ENCODE measurements at regions not wholly inside any gene's neighbourhood (a gene's known extent, or its start where the extent isn't known, plus 50 kb on each side); places are given as distances from the start of the nearest gene placed in this dataset.
A peak's percentile ranks its signal among the peaks of the same experiment; 100 is the strongest.

DNA sequence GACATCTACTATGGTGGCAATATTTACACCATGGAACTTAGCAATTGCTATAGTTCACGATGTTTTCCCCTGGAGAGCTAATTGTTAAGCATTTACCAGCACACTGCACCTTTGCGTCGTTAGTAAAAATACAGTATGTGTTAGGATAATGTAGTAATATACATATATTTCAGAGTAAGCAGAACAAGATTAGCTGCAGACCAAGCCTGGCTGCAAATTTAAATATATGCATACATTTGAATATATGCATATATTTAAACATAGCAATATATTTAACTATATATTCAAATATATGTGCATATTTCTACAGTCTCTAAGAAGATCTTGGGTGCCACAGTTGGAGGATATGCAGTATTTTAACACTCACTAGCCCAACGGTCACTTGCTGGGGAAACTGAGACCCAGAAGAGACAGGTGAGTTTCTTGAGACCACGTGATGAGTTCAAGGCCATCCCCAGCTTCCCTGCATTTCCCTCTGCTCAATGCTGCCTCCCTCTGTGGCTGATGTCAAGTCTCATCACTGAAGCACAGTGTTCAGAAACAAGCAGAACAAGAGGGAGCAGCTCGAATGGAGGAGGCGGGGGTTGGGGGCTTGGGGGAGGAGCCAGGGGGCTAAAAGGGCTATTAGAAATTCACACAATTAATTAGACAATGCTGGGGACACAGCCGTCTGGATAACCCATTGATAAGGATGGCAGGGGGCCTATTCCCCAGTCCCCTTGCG, 708.0 kb downstream of the MED13L start:
- peak; percentile 88 for DNase-seq

GRCh38 chr12:115558281-115558680, 719.2 kb downstream of the MED13L start:
- no peak for DNase-seq

DNA sequence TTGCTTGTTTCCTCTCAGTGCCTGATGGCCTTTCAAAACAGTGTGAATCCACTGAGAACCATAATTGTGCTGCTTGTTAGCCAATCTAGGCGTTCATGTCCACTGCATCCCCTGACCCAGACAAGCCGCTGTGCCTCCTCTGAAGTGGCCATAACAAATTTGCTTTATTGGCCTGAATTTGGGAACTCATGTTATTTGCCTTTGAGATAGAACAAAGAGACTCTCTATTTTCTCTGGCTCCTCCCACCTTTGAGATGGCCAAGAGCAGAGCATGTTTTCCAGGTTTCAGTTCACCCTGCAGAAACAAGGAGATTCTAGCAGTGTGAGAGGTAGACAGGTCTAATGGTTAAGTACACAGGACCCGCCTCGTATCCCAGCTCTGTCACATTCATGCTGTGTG, 723.9 kb downstream of the MED13L start:
- no peak for DNase-seq

DNA sequence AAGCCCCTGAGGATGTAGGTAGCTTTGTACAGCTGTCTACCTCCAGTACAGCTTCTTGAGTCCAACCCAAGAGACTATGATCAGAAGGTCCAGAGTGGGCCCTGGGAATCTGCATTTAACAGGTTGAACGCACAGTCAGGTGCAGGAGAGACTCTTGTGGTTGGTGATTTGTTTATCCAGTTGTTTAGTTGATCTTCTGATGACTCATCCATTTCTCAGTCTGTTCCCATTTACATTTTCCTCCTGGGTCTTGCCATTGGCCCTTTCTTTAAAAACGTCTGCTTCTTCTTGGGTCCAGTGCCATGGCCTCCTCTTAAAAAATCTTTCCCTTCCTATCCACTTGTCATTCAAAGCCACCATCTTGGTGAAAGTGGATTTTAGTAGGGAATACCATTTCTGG, 734.2 kb downstream of the MED13L start:
- no peak for DNase-seq

- no peak for DNase-seq
These were observed 734.8 kb downstream of the MED13L start for GRCh38 chr12:115542656-115543055.

DNA sequence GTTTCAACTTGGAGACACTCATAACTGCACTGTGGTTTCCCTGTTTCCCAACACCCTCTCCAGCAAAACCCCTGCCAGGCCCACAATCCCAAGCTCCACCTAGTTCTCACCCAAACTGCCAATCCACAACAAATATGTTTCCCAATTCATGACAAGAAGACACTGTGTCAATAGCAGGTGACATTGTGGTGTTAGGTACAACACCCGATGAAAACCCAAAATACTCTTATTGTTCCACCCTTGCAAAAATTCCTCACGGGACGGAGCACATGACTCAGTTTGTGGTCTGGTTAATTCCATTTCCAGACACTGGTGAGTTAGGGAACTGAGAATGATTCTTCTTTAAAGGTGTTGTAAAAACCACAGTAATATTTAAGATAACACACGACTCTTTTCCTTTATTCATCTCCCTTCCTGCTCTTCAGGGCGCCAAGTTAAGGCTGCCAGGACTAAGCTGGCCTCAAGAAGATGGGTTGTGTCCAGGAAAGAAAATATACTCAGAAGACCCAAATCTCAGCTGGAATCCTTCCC, 735.5 kb downstream of the MED13L start:
- DNase-seq, result no peak

DNA sequence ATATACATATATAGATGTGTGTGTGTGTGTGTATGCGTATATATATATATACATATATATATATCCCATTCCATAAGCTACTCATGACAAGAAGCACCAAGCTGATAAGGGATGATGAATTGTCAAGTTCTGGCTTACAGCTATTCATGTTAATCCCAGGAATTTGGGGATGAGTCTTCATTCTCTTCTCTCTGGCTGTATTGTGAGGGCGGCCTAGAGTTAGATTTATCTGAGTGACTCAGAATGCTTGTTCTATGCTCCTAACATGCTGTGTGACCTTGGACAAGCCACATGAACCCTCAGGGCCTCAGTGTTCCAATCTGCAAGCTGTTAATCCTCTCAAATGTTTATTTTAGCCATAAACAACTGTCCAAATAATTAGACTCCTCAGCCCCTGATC, 749.0 kb downstream of the MED13L start:
- DNase-seq, result no peak

DNA sequence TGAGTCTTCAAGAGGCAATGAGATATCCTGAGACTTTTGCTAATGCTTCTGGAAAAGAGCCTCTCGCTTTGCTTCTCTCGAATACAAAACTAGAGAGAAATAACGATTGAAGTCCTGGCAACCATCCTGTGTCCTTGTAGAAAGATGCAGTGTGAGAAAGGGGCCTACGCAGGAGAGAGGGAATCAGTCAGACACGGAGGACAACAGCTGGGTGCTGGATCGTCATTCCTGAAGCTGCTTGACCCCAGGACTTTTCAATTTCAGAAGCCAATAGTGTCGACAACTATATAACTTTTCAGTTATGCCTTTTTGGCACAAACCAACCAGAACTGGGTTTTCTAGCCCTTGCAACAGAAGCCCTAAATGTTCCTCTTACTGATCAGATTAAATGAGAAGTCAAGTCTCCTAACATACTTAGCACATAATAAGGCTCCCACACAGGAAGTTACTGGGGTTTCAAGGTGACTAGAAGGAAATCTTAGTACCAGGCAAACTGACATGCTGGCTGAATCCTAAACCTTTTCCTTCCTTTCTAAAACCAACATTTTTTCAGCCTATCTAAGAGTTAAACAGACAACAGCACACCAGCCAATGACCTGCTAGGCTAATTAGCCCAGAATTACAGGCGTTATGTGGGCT, 755.6 kb downstream of the MED13L start:
- DNase-seq, result no peak

GRCh38 chr12:115519887-115520286, 757.6 kb downstream of the MED13L start:
- no peak for DNase-seq

DNA sequence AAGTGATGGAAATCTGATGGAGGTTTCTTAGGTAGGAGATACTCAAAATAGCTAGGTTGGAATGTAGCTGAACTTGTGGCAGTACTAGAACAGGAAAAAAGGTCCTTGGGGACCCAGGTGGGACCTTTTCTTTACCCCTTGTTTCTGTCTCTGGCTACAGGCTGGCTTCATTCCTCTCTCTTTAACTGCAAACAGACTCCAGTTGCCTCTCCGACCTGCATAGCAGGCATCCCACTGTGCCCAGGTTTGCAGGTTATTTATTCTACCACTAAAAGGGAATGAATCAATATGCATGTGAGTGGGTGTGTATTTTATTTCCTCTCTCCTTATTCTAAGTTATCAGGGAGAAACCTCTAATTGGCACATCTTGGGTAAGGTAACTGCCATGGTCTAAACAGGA, 758.1 kb downstream of the MED13L start:
- no peak for DNase-seq

DNA sequence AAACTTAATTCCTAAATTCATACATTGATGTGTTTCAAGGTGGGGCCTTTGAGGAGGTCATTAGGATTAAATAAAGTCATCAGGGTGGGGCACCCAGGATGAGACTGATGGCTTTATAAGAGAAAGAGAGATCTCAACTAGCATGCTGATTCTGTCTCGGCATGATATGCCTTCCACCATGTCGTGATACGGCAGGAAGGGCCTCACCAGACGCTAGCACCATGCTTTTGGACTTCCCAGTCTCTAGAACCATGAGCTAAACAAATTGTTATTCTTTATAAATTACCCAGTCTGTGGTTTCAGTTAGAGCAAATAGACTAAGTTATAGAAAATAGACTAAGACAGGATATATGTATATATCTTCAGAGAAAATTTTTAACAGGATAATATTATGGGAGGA, 759.6 kb downstream of the MED13L start:
- DNase-seq, result no peak

GRCh38 chr12:115511986-115512711, 765.3 kb downstream of the MED13L start:
- no peak for DNase-seq

DNA sequence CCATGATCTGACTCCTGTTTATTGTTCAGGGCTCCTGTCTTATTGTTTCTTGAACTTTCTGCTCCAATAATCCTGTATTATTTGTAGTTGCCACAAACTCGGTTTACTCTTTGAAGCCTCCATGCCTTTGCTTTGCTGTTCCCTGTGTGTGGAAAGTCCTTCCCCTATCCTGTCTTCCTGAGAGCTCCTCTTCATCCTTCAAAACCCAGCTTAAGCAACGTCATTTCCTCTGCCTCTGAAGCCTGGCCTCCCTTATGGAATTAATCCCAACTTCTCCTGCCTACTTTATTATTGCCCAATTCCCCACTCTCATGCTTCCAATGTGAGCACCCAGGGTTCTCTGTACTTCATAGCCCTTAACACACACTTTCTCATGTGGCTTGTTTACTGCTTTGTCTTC, 766.2 kb downstream of the MED13L start:
- DNase-seq, result no peak

GRCh38 chr12:115508990-115509389, 768.5 kb downstream of the MED13L start:
- no peak for DNase-seq

GRCh38 chr12:115507951-115508722, 769.4 kb downstream of the MED13L start:
- peak; percentile 93 for DNase-seq

- peak; percentile 14 for DNase-seq
These were observed 770.0 kb downstream of the MED13L start for GRCh38 chr12:115507560-115507889.

GRCh38 chr12:115506822-115507559, 770.5 kb downstream of the MED13L start:
- peak; percentile 10 for DNase-seq

GRCh38 chr12:115504306-115505290, 772.9 kb downstream of the MED13L start:
- DNase-seq, result no peak

DNA sequence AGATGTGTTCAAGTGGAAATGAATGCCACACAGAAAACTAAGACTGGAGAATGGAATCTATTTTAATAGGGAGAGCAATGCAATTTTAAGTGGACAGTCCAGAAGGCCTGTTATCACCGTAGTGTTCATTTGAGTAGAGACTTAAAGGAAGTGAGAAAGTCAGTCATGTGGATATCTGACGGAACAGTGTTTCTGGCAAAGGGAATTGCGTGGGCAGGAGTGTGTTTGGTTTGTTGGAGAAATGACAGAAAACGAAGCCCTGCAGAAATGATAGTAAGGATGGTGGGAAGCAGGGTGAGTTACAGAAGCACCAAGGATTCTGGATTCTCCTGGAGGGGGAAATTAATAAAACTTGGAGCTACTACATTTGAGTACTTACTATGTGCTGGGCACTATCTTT, 776.6 kb downstream of the MED13L start:
- DNase-seq, result no peak

- no peak for DNase-seq
These were observed 782.2 kb downstream of the MED13L start for GRCh38 chr12:115495300-115495699.

DNA sequence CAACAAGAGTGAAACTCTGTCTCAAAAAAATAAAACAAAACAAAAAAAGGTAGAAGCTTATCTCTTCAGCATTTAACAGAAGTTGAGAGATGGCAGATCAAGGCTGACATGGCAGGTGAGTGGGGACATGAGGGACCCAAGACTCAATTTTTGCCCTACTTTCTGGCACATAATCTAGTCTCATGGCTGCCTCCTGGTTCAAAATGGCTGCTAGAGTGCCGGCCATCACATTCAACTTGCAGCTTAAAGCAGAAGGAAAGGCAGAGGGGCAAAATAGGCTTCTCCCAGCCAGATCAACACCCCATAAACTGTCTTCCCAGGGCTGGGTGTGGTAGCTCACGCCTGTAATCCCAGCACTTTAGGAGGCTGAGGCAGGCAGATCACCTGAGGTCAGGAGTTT, 784.9 kb downstream of the MED13L start:
- DNase-seq, result no peak

Data from eye (tissue), 1 donor.